HepG2 (cell line): ENCODE measurements at regions not wholly inside any gene's neighbourhood (a gene's known extent, or its start where the extent isn't known, plus 50 kb on each side); places are given as distances from the start of the nearest gene placed in this dataset.

Source experiments
- CBX2 ChIP-seq, 2 experiments: fragments of 200-600 bp in 1 of 2; sonication (generic); formaldehyde crosslinking in 1 of 2; IDR thresholded peaks; 2 replicates each; pipeline versions ENCODE4 v1.7.0 to v1.8.1; 2018 to 2022; ENCODE audit warnings: low read depth in 2 of 2, low read length in 1 of 2, mild to moderate bottlenecking in 1 of 2, missing genetic modification reagents in 1 of 2
- FOXP4 ChIP-seq: sonication (generic); formaldehyde crosslinking; IDR thresholded peaks from 2 replicates; pipeline ENCODE4 v1.4.0; 2020; ENCODE audit warnings: missing genetic modification reagents
- KLF9 ChIP-seq: IDR thresholded peaks from 2 replicates; pipeline ENCODE4 v1.6.1; 2016; ENCODE audit warnings: low read depth
- MIER3 ChIP-seq: IDR thresholded peaks from 2 replicates; pipeline ENCODE4 v1.6.1; 2016; ENCODE audit warnings: missing compliant biosample characterization, borderline replicate concordance
- PCBP1 ChIP-seq: fragments of 200-400 bp; formaldehyde crosslinking; IDR thresholded peaks from 2 replicates; pipeline ENCODE4 v1.6.1; 2017; ENCODE audit warnings: mild to moderate bottlenecking, low read depth, low read length, borderline replicate concordance
- RAD51 ChIP-seq: fragments of 450-650 bp; IDR thresholded peaks from 2 replicates; pipeline ENCODE4 v1.6.1; 2016; ENCODE audit warnings: borderline replicate concordance
- RFXANK ChIP-seq: IDR thresholded peaks from 2 replicates; pipeline ENCODE4 v1.6.1; 2016
- RXRB ChIP-seq: IDR thresholded peaks from 2 replicates; pipeline ENCODE4 v1.6.1; 2016; ENCODE audit warnings: borderline replicate concordance, missing genetic modification reagents, missing compliant biosample characterization
- SALL1 ChIP-seq: sonication (generic); formaldehyde crosslinking; IDR thresholded peaks from 2 replicates; pipeline ENCODE4 v1.8.0; 2022; ENCODE audit warnings: mild to moderate bottlenecking, missing genetic modification reagents
- SAP130 ChIP-seq: IDR thresholded peaks from 2 replicates; pipeline ENCODE4 v1.6.1; 2016; ENCODE audit warnings: low read depth
- TCF7L2 ChIP-seq: IDR thresholded peaks from 2 replicates; pipeline ENCODE4 v1.6.1; 2011; ENCODE audit warnings: mild to moderate bottlenecking, low read depth, low read length, moderate library complexity
- ZNF441 ChIP-seq: sonication (generic); formaldehyde crosslinking; IDR thresholded peaks from 2 replicates; pipeline ENCODE4 v1.7.0; 2021; ENCODE audit warnings: missing genetic modification reagents, borderline replicate concordance
- ZNF598 ChIP-seq: sonication (generic); formaldehyde crosslinking; IDR thresholded peaks from 2 replicates; pipeline ENCODE4 v1.5.1; 2020; ENCODE audit warnings: mild to moderate bottlenecking, missing genetic modification reagents, borderline replicate concordance
- TF ChIP-seq, protein P1 (sequence below): sonication (generic); formaldehyde crosslinking; IDR thresholded peaks from 2 replicates; pipeline ENCODE4 v1.5.1; 2020; ENCODE audit warnings: mild to moderate bottlenecking, moderate library complexity, missing genetic modification reagents
- TF ChIP-seq, protein P2 (sequence below): IDR thresholded peaks from 2 replicates; pipeline ENCODE4 v1.6.1; 2016; ENCODE audit warnings: low read depth, control low read depth
- TF ChIP-seq, protein P3 (sequence below): sonication (generic); formaldehyde crosslinking; IDR thresholded peaks from 2 replicates; pipeline ENCODE4 v1.5.0; 2020; ENCODE audit warnings: mild to moderate bottlenecking, missing genetic modification reagents
- TF ChIP-seq, protein P4 (sequence below): sonication (generic); formaldehyde crosslinking; IDR thresholded peaks from 2 replicates; pipeline ENCODE4 v1.8.0; 2022; ENCODE audit warnings: missing genetic modification reagents, mild to moderate bottlenecking, borderline replicate concordance

GRCh38 chr2:20108655-20109396, 57.4 kb upstream of the LAPTM4A start (continued):
- TF ChIP-seq RFXANK (no peak), FOXP4 (CRISPR knock-in tag) (peak; percentile 39), TCF7L2 (no peak), SAP130 (CRISPR knock-in tag) (peak; percentile 66), RAD51 (no peak), ZNF441 (CRISPR knock-in tag) (peak; percentile 18; the same call in 1 of the 2 replicates), PCBP1 (no peak), CBX2 (IDR thresholded peaks at IDR 0.05; ENCODE audit: low read depth, low read length) (no peak), CBX2 (CRISPR knock-in tag; IDR thresholded peaks at IDR 0.05; ENCODE audit: low read depth) (0 out of 2 replicates have a peak, but pooled peaks have one; percentile 20), RXRB (CRISPR knock-in tag) (0 out of 2 replicates have a peak, but pooled peaks have one; percentile 7), MIER3 (0 out of 2 replicates have a peak, but pooled peaks have one; percentile 27), KLF9 (CRISPR knock-in tag) (no peak), ZNF598 (CRISPR knock-in tag) (0 out of 2 replicates have a peak, but pooled peaks have one; percentile 22), SALL1 (peak; percentile 57; the same call in 1 of the 2 replicates)
- TF ChIP-seq, protein P1, sequence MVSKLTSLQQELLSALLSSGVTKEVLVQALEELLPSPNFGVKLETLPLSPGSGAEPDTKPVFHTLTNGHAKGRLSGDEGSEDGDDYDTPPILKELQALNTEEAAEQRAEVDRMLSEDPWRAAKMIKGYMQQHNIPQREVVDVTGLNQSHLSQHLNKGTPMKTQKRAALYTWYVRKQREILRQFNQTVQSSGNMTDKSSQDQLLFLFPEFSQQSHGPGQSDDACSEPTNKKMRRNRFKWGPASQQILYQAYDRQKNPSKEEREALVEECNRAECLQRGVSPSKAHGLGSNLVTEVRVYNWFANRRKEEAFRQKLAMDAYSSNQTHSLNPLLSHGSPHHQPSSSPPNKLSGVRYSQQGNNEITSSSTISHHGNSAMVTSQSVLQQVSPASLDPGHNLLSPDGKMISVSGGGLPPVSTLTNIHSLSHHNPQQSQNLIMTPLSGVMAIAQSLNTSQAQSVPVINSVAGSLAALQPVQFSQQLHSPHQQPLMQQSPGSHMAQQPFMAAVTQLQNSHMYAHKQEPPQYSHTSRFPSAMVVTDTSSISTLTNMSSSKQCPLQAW (CRISPR knock-in tag), result peak; percentile 95
- TF ChIP-seq, protein P2, sequence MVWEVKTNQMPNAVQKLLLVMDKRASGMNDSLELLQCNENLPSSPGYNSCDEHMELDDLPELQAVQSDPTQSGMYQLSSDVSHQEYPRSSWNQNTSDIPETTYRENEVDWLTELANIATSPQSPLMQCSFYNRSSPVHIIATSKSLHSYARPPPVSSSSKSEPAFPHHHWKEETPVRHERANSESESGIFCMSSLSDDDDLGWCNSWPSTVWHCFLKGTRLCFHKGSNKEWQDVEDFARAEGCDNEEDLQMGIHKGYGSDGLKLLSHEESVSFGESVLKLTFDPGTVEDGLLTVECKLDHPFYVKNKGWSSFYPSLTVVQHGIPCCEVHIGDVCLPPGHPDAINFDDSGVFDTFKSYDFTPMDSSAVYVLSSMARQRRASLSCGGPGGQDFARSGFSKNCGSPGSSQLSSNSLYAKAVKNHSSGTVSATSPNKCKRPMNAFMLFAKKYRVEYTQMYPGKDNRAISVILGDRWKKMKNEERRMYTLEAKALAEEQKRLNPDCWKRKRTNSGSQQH (CRISPR knock-in tag), result 0 out of 2 replicates have a peak, but pooled peaks have one; percentile 55
- TF ChIP-seq, protein P3, sequence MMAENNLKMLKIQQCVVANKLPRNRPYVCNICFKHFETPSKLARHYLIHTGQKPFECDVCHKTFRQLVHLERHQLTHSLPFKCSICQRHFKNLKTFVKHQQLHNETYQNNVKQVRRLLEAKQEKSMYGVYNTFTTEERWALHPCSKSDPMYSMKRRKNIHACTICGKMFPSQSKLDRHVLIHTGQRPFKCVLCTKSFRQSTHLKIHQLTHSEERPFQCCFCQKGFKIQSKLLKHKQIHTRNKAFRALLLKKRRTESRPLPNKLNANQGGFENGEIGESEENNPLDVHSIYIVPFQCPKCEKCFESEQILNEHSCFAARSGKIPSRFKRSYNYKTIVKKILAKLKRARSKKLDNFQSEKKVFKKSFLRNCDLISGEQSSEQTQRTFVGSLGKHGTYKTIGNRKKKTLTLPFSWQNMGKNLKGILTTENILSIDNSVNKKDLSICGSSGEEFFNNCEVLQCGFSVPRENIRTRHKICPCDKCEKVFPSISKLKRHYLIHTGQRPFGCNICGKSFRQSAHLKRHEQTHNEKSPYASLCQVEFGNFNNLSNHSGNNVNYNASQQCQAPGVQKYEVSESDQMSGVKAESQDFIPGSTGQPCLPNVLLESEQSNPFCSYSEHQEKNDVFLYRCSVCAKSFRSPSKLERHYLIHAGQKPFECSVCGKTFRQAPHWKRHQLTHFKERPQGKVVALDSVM, result no peak
- TF ChIP-seq, protein P4, sequence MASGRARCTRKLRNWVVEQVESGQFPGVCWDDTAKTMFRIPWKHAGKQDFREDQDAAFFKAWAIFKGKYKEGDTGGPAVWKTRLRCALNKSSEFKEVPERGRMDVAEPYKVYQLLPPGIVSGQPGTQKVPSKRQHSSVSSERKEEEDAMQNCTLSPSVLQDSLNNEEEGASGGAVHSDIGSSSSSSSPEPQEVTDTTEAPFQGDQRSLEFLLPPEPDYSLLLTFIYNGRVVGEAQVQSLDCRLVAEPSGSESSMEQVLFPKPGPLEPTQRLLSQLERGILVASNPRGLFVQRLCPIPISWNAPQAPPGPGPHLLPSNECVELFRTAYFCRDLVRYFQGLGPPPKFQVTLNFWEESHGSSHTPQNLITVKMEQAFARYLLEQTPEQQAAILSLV, result 0 out of 2 replicates have a peak, but pooled peaks have one; percentile 59
